ENCODE measurements at regions not wholly inside any gene's neighbourhood (a gene's known extent, or its start where the extent isn't known, plus 50 kb on each side); places are given as distances from the start of the nearest gene placed in this dataset.

DNA sequence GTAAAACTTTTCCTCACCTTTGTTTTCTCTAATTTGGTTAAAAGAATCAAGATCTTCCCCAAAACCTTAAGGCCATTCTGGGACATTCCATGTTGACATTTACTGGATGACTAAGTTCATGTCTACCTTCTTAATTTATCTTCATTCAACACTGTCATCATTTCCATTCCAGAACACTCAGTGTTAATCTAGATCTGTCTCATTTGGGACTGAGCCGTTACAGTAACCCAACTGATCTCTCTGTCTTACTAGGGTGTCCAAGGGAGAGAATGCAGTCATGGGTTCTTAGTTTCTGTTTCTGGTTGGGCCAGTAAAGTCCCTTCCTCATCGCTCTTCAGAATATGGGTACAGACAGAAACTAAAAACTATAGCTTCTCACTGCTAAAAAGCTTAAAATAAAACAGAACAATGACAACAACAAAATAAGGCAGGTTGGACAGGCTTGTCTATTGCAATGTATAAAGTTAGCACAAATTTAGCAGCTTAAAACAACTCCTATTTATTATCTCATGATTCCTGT is 144.8 kb downstream of the ASCL1 start:
- TF ChIP-seq, protein P1, sequence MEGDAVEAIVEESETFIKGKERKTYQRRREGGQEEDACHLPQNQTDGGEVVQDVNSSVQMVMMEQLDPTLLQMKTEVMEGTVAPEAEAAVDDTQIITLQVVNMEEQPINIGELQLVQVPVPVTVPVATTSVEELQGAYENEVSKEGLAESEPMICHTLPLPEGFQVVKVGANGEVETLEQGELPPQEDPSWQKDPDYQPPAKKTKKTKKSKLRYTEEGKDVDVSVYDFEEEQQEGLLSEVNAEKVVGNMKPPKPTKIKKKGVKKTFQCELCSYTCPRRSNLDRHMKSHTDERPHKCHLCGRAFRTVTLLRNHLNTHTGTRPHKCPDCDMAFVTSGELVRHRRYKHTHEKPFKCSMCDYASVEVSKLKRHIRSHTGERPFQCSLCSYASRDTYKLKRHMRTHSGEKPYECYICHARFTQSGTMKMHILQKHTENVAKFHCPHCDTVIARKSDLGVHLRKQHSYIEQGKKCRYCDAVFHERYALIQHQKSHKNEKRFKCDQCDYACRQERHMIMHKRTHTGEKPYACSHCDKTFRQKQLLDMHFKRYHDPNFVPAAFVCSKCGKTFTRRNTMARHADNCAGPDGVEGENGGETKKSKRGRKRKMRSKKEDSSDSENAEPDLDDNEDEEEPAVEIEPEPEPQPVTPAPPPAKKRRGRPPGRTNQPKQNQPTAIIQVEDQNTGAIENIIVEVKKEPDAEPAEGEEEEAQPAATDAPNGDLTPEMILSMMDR (IDR thresholded peaks at IDR 0.05) = no peak
- TF ChIP-seq POLR2A (IDR thresholded peaks at IDR 0.05) = no peak

Data from Peyer's patch (tissue), 4 donors.